ENCODE measurements at regions not wholly inside any gene's neighbourhood (a gene's known extent, or its start where the extent isn't known, plus 50 kb on each side); places are given as distances from the start of the nearest gene placed in this dataset.
A peak's percentile ranks its signal among the peaks of the same experiment; 100 is the strongest.

DNA sequence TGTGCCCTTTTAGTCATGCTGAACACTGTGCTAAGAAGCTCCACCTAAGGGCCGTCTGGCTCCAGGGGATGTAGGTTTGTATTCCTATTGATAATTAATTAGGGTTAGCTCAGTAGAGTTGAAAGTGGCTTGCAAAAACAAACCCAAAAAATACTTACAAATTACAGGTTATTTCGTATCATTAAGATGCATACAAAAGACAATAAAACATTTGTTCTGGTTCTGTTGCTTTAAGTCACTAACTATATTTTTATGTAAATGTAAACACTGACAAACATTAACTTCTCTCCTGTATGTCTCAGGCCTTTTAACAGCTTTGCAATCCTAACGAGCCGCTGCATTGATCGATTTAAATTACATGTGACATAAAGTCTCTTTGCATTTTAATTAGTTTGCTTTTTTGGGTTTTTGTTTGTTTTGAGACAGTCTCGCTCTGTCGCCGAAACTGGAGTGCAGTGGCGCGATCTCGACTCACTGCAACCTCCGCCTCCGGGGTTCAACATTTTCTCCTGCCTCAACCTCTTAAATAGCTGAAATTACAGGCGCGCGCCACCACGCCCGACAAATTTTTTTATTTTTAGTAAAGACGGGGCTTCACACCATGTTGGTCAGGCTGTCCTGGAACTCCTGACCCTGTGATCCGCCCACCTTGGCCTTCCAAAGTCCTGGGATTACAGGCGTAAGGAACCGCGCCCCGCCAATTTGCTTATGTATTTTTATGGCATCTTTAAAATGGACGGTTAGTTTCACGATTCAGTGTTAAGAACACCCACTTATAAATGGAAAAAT, 110.9 kb downstream of the HFE start:
- no peak for DNase-seq

GRCh38 chr6:26198722-26199056, 111.5 kb downstream of the HFE start:
- DNase-seq = no peak

GRCh38 chr6:26199057-26199772, 112.0 kb downstream of the HFE start:
- DNase-seq = peak; percentile 97

DNA sequence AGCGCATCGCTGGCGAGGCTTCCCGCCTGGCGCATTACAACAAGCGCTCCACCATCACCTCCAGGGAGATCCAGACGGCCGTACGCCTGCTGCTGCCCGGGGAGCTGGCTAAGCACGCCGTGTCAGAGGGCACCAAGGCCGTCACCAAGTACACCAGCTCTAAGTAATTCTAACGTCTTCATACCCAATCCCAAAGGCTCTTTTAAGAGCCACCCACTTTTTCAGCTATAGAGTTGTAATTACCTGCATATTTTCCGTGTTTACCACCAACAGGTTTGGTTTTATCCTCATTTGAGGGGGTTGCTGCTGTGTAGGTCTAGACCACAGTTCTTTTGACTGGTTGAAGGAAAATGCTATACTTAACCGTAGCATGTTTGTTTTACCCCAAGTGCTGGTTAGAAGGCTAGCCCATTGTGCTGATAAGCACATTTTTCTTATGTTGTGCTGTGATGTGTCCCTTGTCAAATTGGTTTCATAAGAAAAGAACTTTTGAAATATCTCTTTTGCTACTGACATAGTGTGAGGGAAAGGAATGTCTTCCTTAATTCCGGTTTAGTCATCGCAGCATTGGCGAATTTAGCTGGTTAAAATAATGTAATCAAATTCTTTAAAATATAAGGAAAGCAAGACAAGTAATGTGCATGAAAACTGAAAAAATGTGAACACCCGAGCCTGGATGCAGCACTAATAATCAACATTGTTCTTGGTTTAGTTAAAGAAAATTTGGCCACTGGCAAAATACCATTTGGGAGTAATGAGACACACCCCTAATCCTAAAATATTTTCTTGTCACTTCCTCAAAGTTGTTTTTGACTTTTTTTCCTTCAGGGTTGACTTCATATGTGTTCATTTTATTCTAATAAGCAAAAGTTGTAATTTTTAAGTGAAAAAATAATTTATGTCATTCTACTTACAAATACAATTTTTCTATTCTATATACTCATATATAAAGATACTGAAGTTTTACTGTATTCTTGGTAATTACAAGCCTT, 112.8 kb downstream of the HFE start:
- peak; percentile 66 for DNase-seq

- DNase-seq = no peak
Observed at GRCh38 chr6:26200918-26201721, 113.9 kb downstream of the HFE start.

DNA sequence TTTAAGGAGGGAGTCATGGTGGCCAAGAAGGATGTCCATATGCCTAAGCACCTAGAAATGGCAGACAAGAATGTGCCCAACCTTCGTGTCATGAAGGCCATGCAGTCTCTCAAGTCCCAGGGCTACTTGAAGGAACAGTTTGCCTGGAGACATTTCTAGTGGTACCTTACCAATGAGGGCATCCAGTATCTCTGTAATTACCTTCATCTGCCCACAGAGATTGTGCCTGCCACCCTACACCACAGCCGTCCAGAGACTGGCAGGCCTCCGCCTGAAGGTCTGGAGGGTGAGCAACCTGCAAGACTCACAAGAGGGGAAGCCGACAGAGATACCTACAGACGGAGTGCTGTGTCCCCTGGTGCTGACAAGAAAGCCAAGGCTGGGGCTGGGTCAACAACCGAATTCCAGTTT, 115.0 kb downstream of the HFE start:
- DNase-seq = no peak

DNA sequence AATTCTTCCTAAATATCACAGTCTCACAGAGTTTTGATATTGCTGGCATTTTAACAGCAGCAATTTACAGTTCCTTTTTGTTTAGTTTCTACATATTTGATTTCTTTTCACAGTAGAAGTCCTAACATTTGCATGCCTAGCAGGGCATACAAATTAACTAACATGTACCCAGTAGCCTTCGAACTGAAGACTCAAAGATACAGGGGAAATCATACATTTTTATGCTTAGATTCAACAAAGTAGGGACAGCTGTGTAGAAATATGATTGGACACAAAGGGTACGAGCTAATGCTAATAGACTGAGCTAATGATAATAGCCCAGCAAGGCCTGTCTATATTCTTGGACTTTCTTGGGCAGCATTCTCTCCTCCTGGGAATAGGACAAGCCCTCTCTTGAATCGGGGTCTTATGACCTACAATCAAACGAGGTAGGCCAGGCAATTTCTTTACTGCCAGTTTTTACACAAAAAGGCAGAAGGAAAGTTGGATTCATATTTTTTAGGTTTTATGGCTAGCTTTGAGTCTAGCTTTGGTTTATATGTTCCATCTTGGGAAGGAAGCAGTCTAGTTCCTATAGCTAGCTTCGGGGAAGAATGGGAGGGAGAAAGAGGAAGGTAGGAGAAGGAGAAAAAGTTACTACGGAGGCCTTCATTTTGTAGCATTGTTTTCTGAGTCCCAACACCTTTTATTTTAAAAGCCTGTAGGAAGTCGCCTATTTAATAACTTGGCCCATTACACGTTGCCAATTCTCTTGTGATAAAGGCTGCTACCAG, 115.8 kb downstream of the HFE start:
- no peak for DNase-seq

GRCh38 chr6:26204332-26205160, 117.3 kb downstream of the HFE start:
- DNase-seq = peak; percentile 96

DNA sequence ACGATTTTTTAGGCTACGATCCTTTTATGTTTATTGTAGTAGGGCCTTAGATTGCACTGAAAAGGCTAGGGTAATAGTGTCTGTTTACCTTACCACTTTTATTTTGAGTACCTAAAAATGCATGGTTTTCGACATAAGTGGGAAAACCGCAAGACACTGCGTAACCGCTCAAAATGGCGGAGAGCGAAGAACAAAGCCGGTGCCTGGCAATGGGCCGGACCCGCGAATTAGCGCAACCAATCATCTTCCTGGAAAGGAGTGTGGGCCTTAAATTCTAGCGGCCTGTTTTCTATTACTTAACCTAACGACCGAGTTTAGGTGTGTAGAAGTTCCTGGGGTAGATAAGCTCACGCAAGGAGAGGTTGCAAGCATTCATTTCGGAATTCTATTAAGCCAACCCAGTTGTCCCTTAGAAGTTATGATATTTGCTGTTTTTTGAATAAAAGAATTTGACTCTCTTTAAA, 118.0 kb downstream of the HFE start:
- peak; percentile 73 for DNase-seq

DNA sequence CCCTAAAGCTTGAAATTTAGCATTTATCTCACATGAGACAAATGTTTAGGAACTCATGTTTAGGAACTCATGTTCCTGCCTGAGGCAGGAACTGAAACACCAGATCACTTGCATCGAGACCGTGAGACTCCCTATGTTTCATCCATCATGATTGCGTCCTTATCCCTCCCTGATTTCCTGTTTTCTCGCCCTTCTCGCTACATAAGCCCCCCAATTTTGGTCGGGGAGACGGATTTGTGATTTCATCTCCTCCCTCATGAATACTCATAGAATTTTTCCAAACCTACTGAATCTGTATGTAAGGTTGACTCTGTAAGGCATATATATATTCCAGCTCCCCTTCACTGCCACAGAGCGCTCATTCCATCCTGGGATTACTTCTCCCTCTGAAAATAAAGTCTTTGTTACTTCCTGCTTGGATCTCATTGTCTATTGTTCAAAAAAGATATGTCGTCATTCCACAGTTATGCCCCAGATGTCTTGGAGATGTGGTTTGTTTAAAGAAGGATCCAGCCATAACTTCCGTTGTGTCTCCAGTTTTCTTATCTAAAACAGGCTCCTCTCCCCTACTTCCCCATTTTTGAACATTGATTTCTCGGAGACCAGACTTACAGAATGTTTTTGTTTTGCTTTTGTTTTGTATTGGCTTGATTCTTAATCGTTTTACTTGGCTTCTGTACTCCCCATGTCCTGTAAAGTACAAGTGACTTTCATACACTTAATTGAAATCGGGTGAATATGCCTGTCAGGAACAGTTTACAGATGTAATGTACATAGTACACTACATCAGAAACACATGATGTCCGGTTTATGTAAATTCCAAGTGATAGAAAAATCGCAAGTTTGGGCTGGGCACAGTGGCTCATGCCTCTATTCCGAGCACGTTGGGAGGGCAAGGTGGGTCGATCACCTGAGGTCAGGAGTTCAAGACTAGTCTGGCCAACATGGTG, 118.7 kb downstream of the HFE start:
- DNase-seq = peak; percentile 96

GRCh38 chr6:26206868-26207801, 119.9 kb downstream of the HFE start:
- DNase-seq = no peak

GRCh38 chr6:26211963-26212362, 124.7 kb downstream of the HFE start:
- DNase-seq = no peak

DNA sequence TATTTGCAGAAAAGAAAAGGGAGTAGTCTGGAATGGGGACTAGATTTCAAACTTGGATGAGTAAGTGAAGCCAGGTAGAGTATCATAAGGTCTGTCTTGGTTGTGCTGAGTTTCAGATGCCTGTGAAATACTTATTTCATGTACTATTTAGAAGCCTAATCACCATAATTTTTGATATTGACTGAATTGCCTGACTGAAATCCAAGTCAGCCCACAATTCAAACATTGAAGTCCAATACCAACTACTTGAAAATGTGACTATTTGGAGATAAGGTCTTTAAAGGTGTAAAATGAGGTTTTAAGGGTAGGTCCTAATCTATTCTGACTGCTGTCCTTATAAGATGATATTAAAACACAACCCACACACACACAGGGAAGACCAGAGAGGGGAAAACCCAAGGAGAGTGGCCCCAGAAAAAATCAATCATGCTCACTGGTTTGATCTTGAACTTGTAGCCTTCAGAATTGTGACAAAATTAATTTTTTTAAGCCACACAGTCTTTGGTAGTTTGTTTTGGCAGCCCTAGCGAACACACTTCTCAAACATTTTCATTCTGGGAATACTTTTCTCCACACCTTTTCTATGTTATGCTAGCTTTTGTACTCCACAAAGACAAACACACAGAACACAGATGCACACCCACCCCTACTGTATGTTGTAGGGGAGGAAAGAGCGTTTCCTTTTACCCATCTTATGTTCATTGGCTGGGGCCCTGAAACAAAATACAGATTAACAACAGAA, 126.3 kb downstream of the HFE start:
- no peak for DNase-seq

GRCh38 chr6:26214803-26215584, 127.8 kb downstream of the HFE start:
- DNase-seq = no peak

DNA sequence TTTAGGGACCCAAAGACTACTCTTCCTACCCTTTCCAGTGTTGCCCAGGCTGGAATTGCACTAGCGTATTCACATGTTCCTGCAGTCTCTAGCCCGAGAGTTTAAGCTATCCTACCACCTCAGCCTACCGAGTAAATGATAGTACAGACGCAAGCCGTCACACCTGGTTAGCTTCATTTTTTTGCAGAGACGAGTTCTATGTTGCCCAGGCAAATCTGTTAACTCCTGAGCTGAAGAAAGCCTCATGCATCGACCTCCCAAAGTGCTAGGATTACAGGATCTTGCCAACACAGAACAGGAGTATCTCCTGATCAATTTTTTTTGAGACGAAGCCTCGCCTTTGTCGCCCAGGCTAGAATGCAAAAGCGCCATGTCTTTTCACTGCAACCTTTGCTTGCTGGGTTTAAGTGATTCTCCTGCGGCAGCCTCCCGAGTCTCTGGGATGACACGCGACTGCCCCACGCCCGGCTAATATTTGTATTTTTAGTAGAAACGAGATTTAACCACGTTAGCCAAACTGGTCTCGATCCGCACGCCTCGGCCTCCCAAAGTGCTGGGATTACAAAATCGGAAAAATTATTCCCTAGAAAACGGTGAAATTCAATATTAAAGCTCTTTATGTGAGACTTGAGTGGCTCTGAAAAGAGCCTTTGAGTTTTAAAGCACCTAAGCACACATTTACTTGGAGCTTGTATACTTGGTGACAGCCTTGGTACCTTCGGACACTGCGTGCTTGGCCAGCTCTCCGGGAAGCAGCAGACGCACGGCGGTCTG, 128.5 kb downstream of the HFE start:
- DNase-seq = peak; percentile 28

All from kidney glomerular epithelial cell (primary cell).